ENCODE measurements at regions not wholly inside any gene's neighbourhood (a gene's known extent, or its start where the extent isn't known, plus 50 kb on each side); places are given as distances from the start of the nearest gene placed in this dataset.
"Not testable (repeated sequence)": the region's sequence is repeated elsewhere in the genome, so short reads cannot be mapped to it uniquely, and the experiment has no call there.

- no peak for DNase-seq (ENCODE audit: low spot score)
Observed at GRCh38 chr2:52387937-52388590, 1356.1 kb upstream of the NRXN1 start.

GRCh38 chr2:52386433-52387030 lies 1354.6 kb upstream of the NRXN1 start:
- no peak for DNase-seq (ENCODE audit: low spot score)

- DNase-seq (ENCODE audit: low spot score), result no peak
Observed at GRCh38 chr2:52383541-52383940, 1351.6 kb upstream of the NRXN1 start.

GRCh38 chr2:52369178-52369577 lies 1337.2 kb upstream of the NRXN1 start:
- DNase-seq (ENCODE audit: low spot score), result no peak

- no peak for DNase-seq (ENCODE audit: low spot score)
Observed at GRCh38 chr2:52368141-52368540, 1336.2 kb upstream of the NRXN1 start.

- no peak for DNase-seq (ENCODE audit: low spot score)
Observed at GRCh38 chr2:52365946-52366345, 1334.0 kb upstream of the NRXN1 start.

GRCh38 chr2:52356556-52356955 lies 1324.6 kb upstream of the NRXN1 start:
- no peak for DNase-seq (ENCODE audit: low spot score)

- DNase-seq (ENCODE audit: low spot score), result no peak
Observed at GRCh38 chr2:52347292-52347691, 1315.4 kb upstream of the NRXN1 start.

GRCh38 chr2:52345676-52346075 lies 1313.7 kb upstream of the NRXN1 start:
- DNase-seq (ENCODE audit: low spot score), result no peak

- DNase-seq (ENCODE audit: low spot score), result no peak
Observed at GRCh38 chr2:52345082-52345481, 1313.2 kb upstream of the NRXN1 start.

- no peak for DNase-seq (ENCODE audit: low spot score)
Observed at GRCh38 chr2:52343706-52344266, 1311.9 kb upstream of the NRXN1 start.

GRCh38 chr2:52343010-52343409 lies 1311.1 kb upstream of the NRXN1 start:
- no peak for DNase-seq (ENCODE audit: low spot score)

GRCh38 chr2:52342458-52342857 lies 1310.5 kb upstream of the NRXN1 start:
- no peak for DNase-seq (ENCODE audit: low spot score)

- no peak for DNase-seq (ENCODE audit: low spot score)
Observed at GRCh38 chr2:52341732-52342131, 1309.8 kb upstream of the NRXN1 start.

GRCh38 chr2:52340171-52340570 lies 1308.2 kb upstream of the NRXN1 start:
- DNase-seq (ENCODE audit: low spot score), result no peak

GRCh38 chr2:52337786-52338185 lies 1305.9 kb upstream of the NRXN1 start:
- DNase-seq (ENCODE audit: low spot score), result not testable (repeated sequence)

- no peak for DNase-seq (ENCODE audit: low spot score)
Observed at GRCh38 chr2:52336951-52337350, 1305.0 kb upstream of the NRXN1 start.

GRCh38 chr2:52335727-52336126 lies 1303.8 kb upstream of the NRXN1 start:
- DNase-seq (ENCODE audit: low spot score), result no peak

- no peak for DNase-seq (ENCODE audit: low spot score)
Observed at GRCh38 chr2:52334185-52334584, 1302.3 kb upstream of the NRXN1 start.

- no peak for DNase-seq (ENCODE audit: low spot score)
Observed at GRCh38 chr2:52327641-52328040, 1295.7 kb upstream of the NRXN1 start.

GRCh38 chr2:52314231-52314630 lies 1282.3 kb upstream of the NRXN1 start:
- DNase-seq (ENCODE audit: low spot score), result no peak

- DNase-seq (ENCODE audit: low spot score), result no peak
Observed at GRCh38 chr2:52312486-52312885, 1280.6 kb upstream of the NRXN1 start.

GRCh38 chr2:52311862-52312261 lies 1279.9 kb upstream of the NRXN1 start:
- DNase-seq (ENCODE audit: low spot score), result no peak

- DNase-seq (ENCODE audit: low spot score), result no peak
Observed at GRCh38 chr2:52308156-52308555, 1276.2 kb upstream of the NRXN1 start.
